Activated T-cell treated with anti-CD3 and anti-CD28 coated beads, Interleukin-2, amount 50 U/mL, for 4 hours (primary cell): ENCODE measurements at regions not wholly inside any gene's neighbourhood (a gene's known extent, or its start where the extent isn't known, plus 50 kb on each side); places are given as distances from the start of the nearest gene placed in this dataset.

Experiments used
- ATAC-seq, 2 donors: fragments of 200-7000 bp; cut with Tn5 transposase; one replicate each; pipeline ENCODE4 v1.10.0; 2021
- DNase-seq: peaks from one replicate; pipeline ENCODE4 v3.0.0-alpha.2; 2020
- H3K27me3 Mint-ChIP-seq: one replicate; pipeline ENCODE4 v1.8.0; 2021; ENCODE audit warnings: low read depth, mixed read lengths
- H3K36me3 Mint-ChIP-seq: one replicate; pipeline ENCODE4 v1.8.0; 2022; ENCODE audit warnings: mixed read lengths; ENCODE audit not compliant: insufficient read depth
- H3K4me1 Mint-ChIP-seq: one replicate; pipeline ENCODE4 v1.8.0; 2021; ENCODE audit warnings: low read depth, mixed read lengths
- H3K4me3 Mint-ChIP-seq: one replicate; pipeline ENCODE4 v1.8.0; 2021; ENCODE audit warnings: mild to moderate bottlenecking, moderate library complexity, mixed read lengths
- H3K9me3 Mint-ChIP-seq: one replicate; pipeline ENCODE4 v1.8.0; 2021; ENCODE audit warnings: mixed read lengths

DNA sequence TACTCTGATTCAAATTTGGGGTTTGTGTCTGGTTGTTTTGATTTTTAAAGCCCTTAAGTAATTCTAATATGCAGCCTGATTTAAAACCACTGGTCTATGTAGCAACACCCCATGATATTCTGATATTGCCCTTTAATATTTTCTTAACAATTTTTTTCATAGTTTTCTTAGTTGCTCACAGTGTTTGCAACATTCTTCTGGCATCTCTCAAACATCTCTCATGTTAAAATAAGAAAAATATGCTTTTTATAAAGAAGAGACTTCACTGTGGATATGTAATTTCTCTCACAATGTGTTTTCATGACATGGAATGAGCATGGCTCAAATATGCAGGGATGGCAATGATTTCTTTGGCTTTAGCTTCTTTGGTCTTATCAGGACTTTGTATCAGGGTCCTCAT is 183.7 kb downstream of the TAF11L14 start:
- peaks cover 5% of the 10 kb centered on the region for H3K9me3 Mint-ChIP-seq
- no peaks in the 10 kb centered on the region for H3K27me3 Mint-ChIP-seq
- DNase-seq (no peak), ATAC-seq (no peak)
- no peaks in the 10 kb centered on the region for H3K36me3 Mint-ChIP-seq
- H3K4me3 Mint-ChIP-seq = no peak overlapping the region
- no peaks in the 10 kb centered on the region for H3K4me1 Mint-ChIP-seq

DNA sequence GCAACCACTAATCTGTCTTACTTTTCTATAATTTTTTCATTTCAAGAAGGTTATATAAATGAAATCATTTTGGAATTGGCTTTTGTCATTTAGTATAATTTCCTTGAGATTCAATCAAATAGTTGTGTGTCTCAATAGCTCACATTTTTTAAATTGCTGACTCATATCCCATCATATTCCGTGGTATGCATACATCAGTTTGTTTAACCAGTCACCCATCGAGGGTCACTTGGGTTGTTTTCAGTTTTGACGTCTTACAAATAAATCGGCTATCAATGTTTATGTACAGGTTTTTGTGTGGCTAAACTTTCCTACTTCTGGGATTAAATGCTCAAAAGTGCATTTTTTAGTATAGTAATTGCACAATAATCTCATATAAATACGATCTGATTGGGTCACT is 185.5 kb downstream of the TAF11L14 start:
- Mint-ChIP-seq H3K4me1 (no peaks in the 10 kb centered on the region), H3K9me3 (peaks cover 9% of the 10 kb centered on the region)

DNA sequence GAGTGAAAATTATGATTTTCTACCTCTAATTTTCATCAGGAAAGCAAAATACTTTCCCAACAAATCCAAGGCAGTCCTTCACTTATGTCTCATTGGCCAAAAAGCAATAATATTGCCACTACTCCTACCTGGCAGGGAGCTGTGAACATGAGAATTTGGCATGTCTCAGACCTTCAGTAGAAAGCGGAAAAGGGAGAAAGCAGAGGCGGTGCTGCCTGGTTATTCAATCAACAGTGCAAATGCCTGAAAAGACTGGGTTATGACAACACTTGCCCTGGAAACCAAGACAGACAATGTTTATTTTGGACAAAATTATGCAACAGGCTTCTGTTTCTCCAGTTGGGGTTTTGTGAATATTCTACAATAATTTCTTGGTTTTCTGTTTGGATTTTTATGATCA is 194.4 kb downstream of the TAF11L14 start:
- Mint-ChIP-seq H3K27me3 (no peaks in the 10 kb centered on the region), H3K9me3 (peaks cover 12% of the 10 kb centered on the region), H3K4me3 (no peak overlapping the region), H3K4me1 (no peaks in the 10 kb centered on the region), H3K36me3 (no peaks in the 10 kb centered on the region)
- DNase-seq = no peak
- ATAC-seq = no peak

More for the DNA sequence above, 185.5 kb downstream of the TAF11L14 start:
- ATAC-seq (no peak), DNase-seq (no peak)
- Mint-ChIP-seq H3K4me3 (no peak overlapping the region), H3K27me3 (no peaks in the 10 kb centered on the region), H3K36me3 (no peaks in the 10 kb centered on the region)

DNA sequence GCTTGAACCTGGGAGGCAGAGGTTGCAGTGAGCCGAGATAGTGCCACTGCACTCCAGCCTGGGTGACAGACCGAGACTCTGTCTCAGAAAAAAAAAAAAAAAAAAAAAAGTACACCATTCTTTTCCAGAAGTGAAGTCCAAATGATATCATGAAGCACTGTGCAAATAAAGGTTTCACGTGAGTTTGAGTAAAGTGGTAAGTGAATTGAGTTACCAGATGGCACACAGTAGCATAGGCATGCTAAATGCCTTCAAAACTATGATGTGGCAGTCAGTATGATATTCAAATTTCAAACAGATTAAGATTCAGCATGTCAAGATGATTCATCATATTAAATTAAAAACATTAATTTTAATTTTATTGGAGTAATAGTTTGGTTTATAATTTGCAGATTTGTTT is 195.2 kb downstream of the TAF11L14 start:
- Mint-ChIP-seq H3K4me1 (no peaks in the 10 kb centered on the region), H3K36me3 (no peaks in the 10 kb centered on the region), H3K9me3 (peaks cover 12% of the 10 kb centered on the region)

DNA sequence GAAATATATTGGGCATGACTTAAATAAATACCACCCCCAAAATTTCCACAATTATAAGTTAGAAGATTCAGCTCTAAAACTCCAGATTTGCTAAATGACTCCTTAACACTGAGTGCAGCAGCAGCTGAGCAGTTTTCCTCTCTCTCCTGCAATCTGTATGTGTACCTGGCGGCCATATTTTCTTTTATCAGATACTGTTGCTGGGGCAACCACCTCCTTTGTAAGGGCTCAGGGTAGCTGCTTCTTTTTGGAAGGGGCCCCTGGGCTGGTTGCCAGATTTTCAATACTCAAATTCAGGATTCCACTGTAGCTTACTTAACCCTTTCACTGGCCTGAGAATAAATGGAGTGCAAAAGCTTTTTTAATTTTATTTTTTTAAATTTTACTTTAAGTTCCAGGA is 197.0 kb downstream of the TAF11L14 start:
- no peaks in the 10 kb centered on the region for H3K4me1 Mint-ChIP-seq
- no peaks in the 10 kb centered on the region for H3K36me3 Mint-ChIP-seq
- no peaks in the 10 kb centered on the region for H3K27me3 Mint-ChIP-seq
- H3K9me3 Mint-ChIP-seq = peaks cover 6% of the 10 kb centered on the region
- DNase-seq (no peak), ATAC-seq (no peak)
- H3K4me3 Mint-ChIP-seq = no peak overlapping the region

More for the DNA sequence above, 195.2 kb downstream of the TAF11L14 start:
- no peaks in the 10 kb centered on the region for H3K27me3 Mint-ChIP-seq
- ATAC-seq (no peak), DNase-seq (no peak)
- H3K4me3 Mint-ChIP-seq = no peak overlapping the region

DNA sequence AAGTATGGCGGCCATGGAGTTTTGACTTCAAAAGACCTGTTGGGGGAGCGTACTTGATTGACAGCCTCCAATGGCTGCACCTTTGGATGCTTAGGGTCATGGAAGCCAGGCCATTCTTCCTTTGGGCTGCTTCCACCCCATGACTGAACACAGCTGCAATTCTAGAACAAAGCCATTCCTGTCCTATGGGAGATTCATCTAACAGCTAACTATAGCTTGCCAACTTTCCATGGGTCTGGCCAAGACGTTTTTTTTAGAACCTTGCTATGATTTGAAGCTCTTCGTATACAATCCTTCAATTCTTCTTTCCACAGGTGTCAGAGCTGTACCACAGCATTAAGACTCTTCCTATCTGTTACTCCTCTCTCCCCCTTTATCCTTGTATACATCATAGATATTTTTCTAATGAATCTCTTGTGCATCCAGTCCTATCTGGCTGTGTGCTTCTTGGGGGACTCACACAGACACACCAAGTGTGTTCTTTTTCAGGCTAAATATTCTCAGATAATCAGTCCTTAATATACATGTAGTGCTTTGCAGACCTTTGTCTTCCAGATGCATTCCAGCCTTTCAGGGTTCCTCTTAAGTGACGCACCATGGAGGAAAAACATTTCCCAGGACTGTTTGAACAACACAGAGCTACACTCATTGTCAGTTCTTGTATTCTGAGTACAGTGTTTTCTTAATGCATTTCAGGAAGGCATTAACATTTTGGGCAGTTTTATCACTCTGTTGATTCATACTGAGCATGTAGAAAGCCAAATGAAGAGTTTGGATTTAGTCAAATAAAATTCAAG is 198.9 kb downstream of the TAF11L14 start:
- ATAC-seq (no peak), DNase-seq (no peak)
- H3K36me3 Mint-ChIP-seq = no peaks in the 10 kb centered on the region
- no peak overlapping the region for H3K4me3 Mint-ChIP-seq
- H3K4me1 Mint-ChIP-seq = no peaks in the 10 kb centered on the region
- H3K9me3 Mint-ChIP-seq = peaks cover 14% of the 10 kb centered on the region
- no peaks in the 10 kb centered on the region for H3K27me3 Mint-ChIP-seq

GRCh38 chr5:17837757-17838156 is 203.5 kb downstream of the TAF11L14 start:
- Mint-ChIP-seq H3K9me3 (peaks cover 23% of the 10 kb centered on the region), H3K4me1 (no peaks in the 10 kb centered on the region), H3K4me3 (no peak overlapping the region), H3K36me3 (no peaks in the 10 kb centered on the region), H3K27me3 (no peaks in the 10 kb centered on the region)
- DNase-seq (no peak), ATAC-seq (no peak)

DNA sequence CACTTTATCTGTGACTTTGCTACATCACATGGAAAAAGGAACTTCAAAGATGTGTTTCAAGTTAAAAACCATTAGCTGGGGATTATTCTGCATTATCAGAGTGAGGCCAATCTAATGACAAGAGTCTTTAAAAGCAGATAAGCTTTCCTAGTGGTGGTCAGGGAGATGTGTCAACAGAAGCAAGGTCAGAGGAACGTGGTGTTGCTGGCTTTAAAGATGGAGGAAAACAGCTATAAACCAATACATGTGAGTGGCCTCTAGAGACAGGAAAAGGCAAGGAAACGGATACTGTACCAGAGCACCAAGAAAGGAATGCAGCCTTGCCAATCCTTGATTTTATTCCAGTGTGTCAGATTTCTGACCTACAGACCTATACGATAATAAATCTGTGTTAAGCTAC is 204.2 kb downstream of the TAF11L14 start:
- no peaks in the 10 kb centered on the region for H3K27me3 Mint-ChIP-seq
- no peak for ATAC-seq
- H3K4me3 Mint-ChIP-seq = no peak overlapping the region
- H3K36me3 Mint-ChIP-seq = no peaks in the 10 kb centered on the region
- H3K4me1 Mint-ChIP-seq = no peaks in the 10 kb centered on the region
- H3K9me3 Mint-ChIP-seq = peaks cover 24% of the 10 kb centered on the region
- DNase-seq = no peak

GRCh38 chr5:17839848-17840247 is 205.6 kb downstream of the TAF11L14 start:
- H3K4me3 Mint-ChIP-seq = no peak overlapping the region
- H3K9me3 Mint-ChIP-seq = peaks cover 32% of the 10 kb centered on the region
- no peaks in the 10 kb centered on the region for H3K36me3 Mint-ChIP-seq
- ATAC-seq (no peak), DNase-seq (no peak)
- no peaks in the 10 kb centered on the region for H3K4me1 Mint-ChIP-seq
- H3K27me3 Mint-ChIP-seq = no peaks in the 10 kb centered on the region

- Mint-ChIP-seq H3K36me3 (no peaks in the 10 kb centered on the region), H3K9me3 (peaks cover 33% of the 10 kb centered on the region)
These were observed 212.2 kb downstream of the TAF11L14 start for GRCh38 chr5:17846496-17846895.

GRCh38 chr5:17847286-17847685 is 213.0 kb downstream of the TAF11L14 start:
- H3K36me3 Mint-ChIP-seq = no peaks in the 10 kb centered on the region
- no peaks in the 10 kb centered on the region for H3K27me3 Mint-ChIP-seq
- DNase-seq (no peak), ATAC-seq (no peak)
- no peak overlapping the region for H3K4me3 Mint-ChIP-seq
- peaks cover 27% of the 10 kb centered on the region for H3K9me3 Mint-ChIP-seq
- no peaks in the 10 kb centered on the region for H3K4me1 Mint-ChIP-seq

More at GRCh38 chr5:17846496-17846895, 212.2 kb downstream of the TAF11L14 start:
- ATAC-seq (no peak), DNase-seq (no peak)
- no peak overlapping the region for H3K4me3 Mint-ChIP-seq
- no peaks in the 10 kb centered on the region for H3K4me1 Mint-ChIP-seq
- no peaks in the 10 kb centered on the region for H3K27me3 Mint-ChIP-seq

GRCh38 chr5:17852111-17852510 is 217.9 kb downstream of the TAF11L14 start:
- peaks cover 17% of the 10 kb centered on the region for H3K9me3 Mint-ChIP-seq
- no peak for ATAC-seq
- no peaks in the 10 kb centered on the region for H3K4me1 Mint-ChIP-seq
- H3K4me3 Mint-ChIP-seq = no peak overlapping the region
- no peaks in the 10 kb centered on the region for H3K36me3 Mint-ChIP-seq
- no peak for DNase-seq
- no peaks in the 10 kb centered on the region for H3K27me3 Mint-ChIP-seq

DNA sequence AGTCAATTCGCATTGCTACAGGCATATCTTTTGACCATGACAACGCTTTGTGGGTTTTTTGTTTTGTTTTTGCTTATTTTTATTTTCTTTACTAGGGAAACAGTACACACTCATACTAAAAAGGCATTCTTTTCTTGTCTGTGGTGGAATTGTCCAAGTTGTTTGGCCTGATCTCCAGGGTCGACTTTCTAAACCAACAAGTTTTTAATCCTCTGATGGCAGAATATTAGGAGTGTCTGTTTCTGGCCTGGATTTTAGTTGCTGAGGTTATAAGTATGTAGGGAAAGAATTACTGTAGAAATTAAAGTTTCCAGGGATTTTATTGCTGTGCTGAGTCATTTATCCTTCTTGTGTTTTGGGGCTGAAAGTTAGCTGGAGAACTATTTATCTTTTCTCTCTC is 218.5 kb downstream of the TAF11L14 start:
- Mint-ChIP-seq H3K4me1 (no peaks in the 10 kb centered on the region), H3K9me3 (peaks cover 18% of the 10 kb centered on the region), H3K27me3 (no peaks in the 10 kb centered on the region), H3K36me3 (no peaks in the 10 kb centered on the region), H3K4me3 (no peak overlapping the region)
- DNase-seq (no peak), ATAC-seq (no peak)

DNA sequence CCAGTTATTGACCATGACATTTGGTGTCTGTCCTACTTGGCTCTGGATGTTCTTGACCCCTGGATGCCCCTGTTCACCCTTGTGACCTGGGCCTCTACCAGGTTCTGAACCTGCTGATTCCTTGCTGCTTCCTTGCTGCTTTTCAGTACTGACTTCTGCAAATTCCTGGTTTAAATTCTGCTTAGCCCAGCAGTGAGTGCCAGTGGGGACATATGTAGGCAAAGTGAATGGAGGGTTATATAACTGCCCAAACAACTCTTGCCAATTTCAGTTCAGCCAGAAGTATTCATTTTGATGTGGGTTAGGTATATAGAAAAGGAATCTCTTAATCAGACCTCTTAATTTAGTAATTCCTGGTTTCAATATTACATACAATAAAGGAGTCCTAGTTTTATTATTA is 220.6 kb downstream of the TAF11L14 start:
- no peak for ATAC-seq

GRCh38 chr5:17860660-17861315 is 226.5 kb downstream of the TAF11L14 start:
- DNase-seq = no peak
- H3K9me3 Mint-ChIP-seq = peaks cover 17% of the 10 kb centered on the region

More for the DNA sequence above, 220.6 kb downstream of the TAF11L14 start:
- Mint-ChIP-seq H3K4me1 (no peaks in the 10 kb centered on the region), H3K27me3 (no peaks in the 10 kb centered on the region), H3K36me3 (no peaks in the 10 kb centered on the region), H3K9me3 (peaks cover 19% of the 10 kb centered on the region), H3K4me3 (no peak overlapping the region)
- no peak for DNase-seq

More at GRCh38 chr5:17860660-17861315, 226.5 kb downstream of the TAF11L14 start:
- Mint-ChIP-seq H3K4me1 (no peaks in the 10 kb centered on the region), H3K27me3 (no peaks in the 10 kb centered on the region), H3K4me3 (no peak overlapping the region), H3K36me3 (no peaks in the 10 kb centered on the region)
- ATAC-seq = no peak
